Keratinocyte (primary cell): ENCODE measurements at regions not wholly inside any gene's neighbourhood (a gene's known extent, or its start where the extent isn't known, plus 50 kb on each side); places are given as distances from the start of the nearest gene placed in this dataset.

Experiments
- DNase-seq: peaks from one replicate; pipeline ENCODE4 v3.0.0-alpha.2; 2011; ENCODE audit warnings: low read depth, missing footprints, low spot score
- FAIRE-seq: peaks from 2 replicates; lab custom pipeline; 2011; peaks lifted over from hg19 to GRCh38; lab: Jason Lieb, UNC
- H2AFZ ChIP-seq: 2 replicates; pipeline ENCODE4 v1.6.0; 2012; ENCODE audit warnings: low read length, control low read depth, inconsistent platforms; ENCODE audit not compliant: control insufficient read depth
- H3K27ac ChIP-seq: 2 replicates; pipeline ENCODE4 v1.5.1; 2011; ENCODE audit warnings: low read length; ENCODE audit not compliant: control insufficient read depth, insufficient read depth
- H3K27me3 ChIP-seq: 3 replicates; pipeline ENCODE4 v1.6.0; 2011; ENCODE audit warnings: low read length; ENCODE audit not compliant: control insufficient read depth, insufficient read depth; ENCODE audit errors: extremely low read depth
- H3K36me3 ChIP-seq, 2 experiments: 2 replicates in 1 of 2; 3 replicates in 1 of 2; pipeline ENCODE4 v1.5.1; 2011; ENCODE audit warnings: low read length in 2 of 2, mild to moderate bottlenecking in 1 of 2; ENCODE audit not compliant: control insufficient read depth in 2 of 2, insufficient read depth in 2 of 2; ENCODE audit errors: extremely low read depth in 1 of 2
- H3K4me1 ChIP-seq: 3 replicates; pipeline ENCODE4 v1.5.1; 2011; ENCODE audit warnings: low read length; ENCODE audit not compliant: control insufficient read depth, insufficient read depth; ENCODE audit errors: extremely low read depth
- H3K4me2 ChIP-seq: 3 replicates; pipeline ENCODE4 v1.6.0; 2011; ENCODE audit warnings: low read depth, low read length; ENCODE audit not compliant: control insufficient read depth, insufficient read depth; ENCODE audit errors: extremely low read depth
- H3K4me3 ChIP-seq, 3 experiments: fragments of 200-600 bp in 1 of 3; sonication (generic) in 1 of 3; 2 replicates in 2 of 3; 3 replicates in 1 of 3; pipeline ENCODE4 v1.5.1; 2011 to 2016; ENCODE audit warnings: low read length in 3 of 3, mild to moderate bottlenecking in 3 of 3, control low read depth in 2 of 3, inconsistent platforms in 1 of 3, low read depth in 1 of 3, mixed read lengths in 1 of 3, mixed run types in 1 of 3, moderate library complexity in 1 of 3; ENCODE audit not compliant: control insufficient read depth in 2 of 3, insufficient read depth in 2 of 3; ENCODE audit errors: extremely low read depth in 1 of 3
- H3K79me2 ChIP-seq: 2 replicates; pipeline ENCODE4 v1.6.0; 2012; ENCODE audit warnings: low read length; ENCODE audit not compliant: control insufficient read depth, insufficient read depth
- H3K9ac ChIP-seq: 3 replicates; pipeline ENCODE4 v1.6.0; 2011; ENCODE audit warnings: low read length; ENCODE audit not compliant: control insufficient read depth, insufficient read depth; ENCODE audit errors: extremely low read depth
- H3K9me1 ChIP-seq: 3 replicates; pipeline ENCODE4 v1.6.0; 2011; ENCODE audit warnings: low read length; ENCODE audit not compliant: control insufficient read depth, insufficient read depth; ENCODE audit errors: extremely low read depth
- H3K9me3 ChIP-seq: 2 replicates; pipeline ENCODE4 v1.5.1; 2012; ENCODE audit warnings: low read depth, low read length; ENCODE audit not compliant: control insufficient read depth
- H4K20me1 ChIP-seq: 3 replicates; pipeline ENCODE4 v1.6.0; 2011; ENCODE audit warnings: low read length; ENCODE audit not compliant: control insufficient read depth, insufficient read depth; ENCODE audit errors: extremely low read depth
- CTCF ChIP-seq, 3 experiments: IDR thresholded peaks in 1 of 3; conservative IDR thresholded peaks in 1 of 3; optimal IDR thresholded peaks in 1 of 3; 2 replicates in 2 of 3; 3 replicates in 1 of 3; pipeline versions ENCODE3 to v1.5.1; 2011; ENCODE audit warnings: low read length in 3 of 3, mild to moderate bottlenecking in 3 of 3, moderate library complexity in 2 of 3, control low read depth in 1 of 3, inconsistent platforms in 1 of 3; ENCODE audit not compliant: insufficient read depth in 2 of 3; ENCODE audit errors: extremely low read depth in 1 of 3
- EZH2 ChIP-seq: IDR thresholded peaks from one replicate; pipeline ENCODE4 v1.6.1; 2012; ENCODE audit warnings: inconsistent platforms, mild to moderate bottlenecking, low read length, moderate library complexity
- dilution Hi-C: fragments of 300-500 bp; cut with MboI; formaldehyde crosslinking; loops from one replicate; pipeline ENCODE4 v1.7.0; 2020; ENCODE audit warnings: low sequenced_read_pairs; ENCODE audit not compliant: extremely low pct_ligation_motif_present

GRCh38 chr5:85069659-85070640, 685.3 kb upstream of the EDIL3 start:
- H3K4me1 ChIP-seq = no peaks in the 10 kb centered on the region
- no peak overlapping the region for H3K4me3 ChIP-seq
- H3K9me3 ChIP-seq = no peaks in the 10 kb centered on the region
- H3K27me3 ChIP-seq = no peaks in the 10 kb centered on the region
- no peak overlapping the region for H3K27ac ChIP-seq
- H3K79me2 ChIP-seq = no peaks in the 10 kb centered on the region
- H2AFZ ChIP-seq = no peak overlapping the region
- H3K9ac ChIP-seq = no peak overlapping the region
- no peaks in the 10 kb centered on the region for H3K9me1 ChIP-seq
- FAIRE-seq (no peak), DNase-seq (no peak)
- no peak overlapping the region for H3K4me2 ChIP-seq
- no peaks in the 10 kb centered on the region for H4K20me1 ChIP-seq
- no peaks in the 10 kb centered on the region for H3K36me3 ChIP-seq
- TF ChIP-seq CTCF (optimal IDR thresholded peaks at IDR 0.05 in 1 of 3, IDR thresholded peaks at IDR 0.05 in 1 of 3, conservative IDR thresholded peaks at IDR 0.05 in 1 of 3; ENCODE audit: extremely low read depth in 1 of 3, insufficient read depth in 2 of 3, low read length in 3 of 3) = no peak
- no peak for TF ChIP-seq EZH2
- dilution Hi-C loops = no loop called here

GRCh38 chr5:85077581-85077980, 692.9 kb upstream of the EDIL3 start:
- Histone ChIP-seq H2AFZ (no peak overlapping the region), H3K36me3 (no peaks in the 10 kb centered on the region), H3K4me3 (no peak overlapping the region), H4K20me1 (no peaks in the 10 kb centered on the region), H3K9me1 (no peaks in the 10 kb centered on the region), H3K4me2 (no peak overlapping the region), H3K27ac (no peak overlapping the region), H3K4me1 (no peaks in the 10 kb centered on the region), H3K27me3 (no peaks in the 10 kb centered on the region), H3K9me3 (no peaks in the 10 kb centered on the region), H3K79me2 (no peaks in the 10 kb centered on the region), H3K9ac (no peak overlapping the region)
- no peak for FAIRE-seq
- TF ChIP-seq EZH2 (no peak), CTCF (optimal IDR thresholded peaks at IDR 0.05 in 1 of 3, IDR thresholded peaks at IDR 0.05 in 1 of 3, conservative IDR thresholded peaks at IDR 0.05 in 1 of 3; ENCODE audit: extremely low read depth in 1 of 3, insufficient read depth in 2 of 3, low read length in 3 of 3) (no peak)
- dilution Hi-C loops = no loop called here
- no peak for DNase-seq
